GM23338 (cell line): ENCODE measurements at regions not wholly inside any gene's neighbourhood (a gene's known extent, or its start where the extent isn't known, plus 50 kb on each side); places are given as distances from the start of the nearest gene placed in this dataset.

Source experiments
- ATAC-seq: fragments of 200-7000 bp; cut with Tn5 transposase; 3 replicates; pipeline ENCODE4 v1.9.1; 2020
- DNase-seq: peaks from one replicate; pipeline ENCODE4 v3.0.0-alpha.2; 2015; ENCODE audit warnings: low spot score
- H2AFZ ChIP-seq: fragments of 200-600 bp; sonication (generic); 2 replicates; pipeline ENCODE4 v1.8.0; 2016; ENCODE audit warnings: antibody characterized with exemption, mild to moderate bottlenecking, moderate library complexity
- H3F3A ChIP-seq: fragments of 200-600 bp; sonication (generic); replicated peaks from 2 replicates; pipeline ENCODE4 v1.8.0; 2017; ENCODE audit warnings: antibody characterized with exemption, mixed run types, low read depth
- H3K27ac ChIP-seq: fragments of 200-600 bp; sonication (generic); 2 replicates; pipeline ENCODE4 v1.6.1; 2016; ENCODE audit warnings: low read depth
- H3K27me3 ChIP-seq: fragments of 200-600 bp; sonication (generic); 2 replicates; pipeline ENCODE4 v1.8.0; 2016; ENCODE audit warnings: mild to moderate bottlenecking, mixed run types, moderate library complexity; ENCODE audit not compliant: insufficient read depth
- H3K36me3 ChIP-seq: fragments of 200-600 bp; sonication (generic); 2 replicates; pipeline ENCODE4 v1.8.0; 2016; ENCODE audit warnings: mild to moderate bottlenecking; ENCODE audit not compliant: insufficient read depth
- H3K4me1 ChIP-seq: fragments of 200-600 bp; sonication (generic); 2 replicates; pipeline ENCODE4 v1.8.0; 2016; ENCODE audit warnings: mild to moderate bottlenecking, moderate library complexity; ENCODE audit not compliant: insufficient read depth
- H3K4me2 ChIP-seq: fragments of 200-600 bp; sonication (generic); 2 replicates; pipeline ENCODE4 v1.7.1; 2017; ENCODE audit warnings: mixed run types
- H3K4me3 ChIP-seq: fragments of 200-600 bp; sonication (generic); 2 replicates; pipeline ENCODE4 v1.6.1; 2016; ENCODE audit warnings: mixed run types
- H3K79me2 ChIP-seq: fragments of 200-600 bp; sonication (generic); replicated peaks from 2 replicates; pipeline ENCODE4 v1.8.0; 2017; ENCODE audit warnings: mild to moderate bottlenecking; ENCODE audit not compliant: insufficient read depth
- H3K9me2 ChIP-seq: fragments of 200-600 bp; sonication (generic); 2 replicates; pipeline ENCODE4 v1.8.0; 2017; ENCODE audit not compliant: insufficient read depth
- H4K20me1 ChIP-seq: fragments of 200-600 bp; sonication (generic); replicated peaks from 2 replicates; pipeline ENCODE4 v1.8.0; 2017; ENCODE audit warnings: mild to moderate bottlenecking; ENCODE audit not compliant: insufficient read depth
- H3K27ac Mint-ChIP-seq: 2 replicates; pipeline ENCODE4 v1.8.0; 2020; ENCODE audit warnings: inconsistent platforms, mild to moderate bottlenecking, moderate library complexity, mixed read lengths
- H3K27me3 Mint-ChIP-seq: 3 replicates; pipeline ENCODE4 v1.8.0; 2022; ENCODE audit warnings: low read depth, mild to moderate bottlenecking, moderate library complexity, mixed read lengths, inconsistent platforms; ENCODE audit not compliant: insufficient read depth, poor library complexity
- H3K36me3 Mint-ChIP-seq: 3 replicates; pipeline ENCODE4 v1.8.0; 2021; ENCODE audit warnings: low read depth, mild to moderate bottlenecking, inconsistent platforms, moderate library complexity, mixed read lengths
- H3K4me1 Mint-ChIP-seq: 3 replicates; pipeline ENCODE4 v1.8.0; 2020; ENCODE audit warnings: mild to moderate bottlenecking, inconsistent platforms, mixed read lengths
- H3K4me3 Mint-ChIP-seq: 3 replicates; pipeline ENCODE4 v1.8.0; 2021; ENCODE audit warnings: moderate library complexity, mild to moderate bottlenecking, inconsistent platforms, mixed read lengths
- H3K9me3 Mint-ChIP-seq: 3 replicates; pipeline ENCODE4 v1.8.0; 2020; ENCODE audit warnings: moderate library complexity, mild to moderate bottlenecking, inconsistent platforms, mixed read lengths
- CREB1 ChIP-seq: fragments of 250-450 bp; sonication (Bioruptor Pico); IDR thresholded peaks from 2 replicates; pipeline ENCODE4 v1.5.0; 2020; ENCODE audit warnings: low read depth, mild to moderate bottlenecking, moderate library complexity
- EZH2 ChIP-seq: fragments of 200-600 bp; sonication (generic); IDR thresholded peaks from one replicate; pipeline ENCODE4 v1.8.0; 2017; ENCODE audit warnings: antibody characterized with exemption, mild to moderate bottlenecking, low read depth; ENCODE audit not compliant: unreplicated experiment
- EZH2phosphoT487 ChIP-seq: fragments of 200-600 bp; sonication (generic); IDR thresholded peaks from one replicate; pipeline ENCODE4 v1.8.1; 2018; ENCODE audit warnings: antibody characterized with exemption; ENCODE audit not compliant: unreplicated experiment
- JUNB ChIP-seq: IDR thresholded peaks from one replicate; pipeline ENCODE4 v1.6.1; 2016; ENCODE audit warnings: antibody characterized with exemption; ENCODE audit not compliant: unreplicated experiment
- POLR2AphosphoS5 ChIP-seq: IDR thresholded peaks from 2 replicates; pipeline ENCODE4 v1.6.1; 2016; ENCODE audit warnings: antibody characterized with exemption, low read depth
- STAT1 ChIP-seq: IDR thresholded peaks from one replicate; pipeline ENCODE4 v1.6.1; 2016; ENCODE audit warnings: antibody characterized with exemption; ENCODE audit not compliant: unreplicated experiment
- ZNF114 ChIP-seq: fragments of 250-450 bp; sonication (Bioruptor Pico); IDR thresholded peaks from 2 replicates; pipeline ENCODE4 v1.5.0; 2020; ENCODE audit warnings: mild to moderate bottlenecking, moderate library complexity
- ZNF331 ChIP-seq: fragments of 250-450 bp; sonication (Bioruptor Pico); IDR thresholded peaks from 2 replicates; pipeline ENCODE4 v1.5.0; 2020; ENCODE audit warnings: low read depth, mild to moderate bottlenecking, moderate library complexity
- TF ChIP-seq, protein P1 (sequence below): IDR thresholded peaks from 2 replicates; pipeline ENCODE4 v1.6.1; 2016; ENCODE audit warnings: antibody characterized with exemption
- TF ChIP-seq, protein P2 (sequence below): IDR thresholded peaks from one replicate; pipeline ENCODE4 v1.6.1; 2018; ENCODE audit warnings: antibody characterized with exemption; ENCODE audit not compliant: unreplicated experiment
- TF ChIP-seq, protein P3 (sequence below): fragments of 250-450 bp; sonication (Bioruptor Pico); IDR thresholded peaks from 2 replicates; pipeline ENCODE4 v1.5.0; 2020; ENCODE audit warnings: mild to moderate bottlenecking, moderate library complexity

DNA sequence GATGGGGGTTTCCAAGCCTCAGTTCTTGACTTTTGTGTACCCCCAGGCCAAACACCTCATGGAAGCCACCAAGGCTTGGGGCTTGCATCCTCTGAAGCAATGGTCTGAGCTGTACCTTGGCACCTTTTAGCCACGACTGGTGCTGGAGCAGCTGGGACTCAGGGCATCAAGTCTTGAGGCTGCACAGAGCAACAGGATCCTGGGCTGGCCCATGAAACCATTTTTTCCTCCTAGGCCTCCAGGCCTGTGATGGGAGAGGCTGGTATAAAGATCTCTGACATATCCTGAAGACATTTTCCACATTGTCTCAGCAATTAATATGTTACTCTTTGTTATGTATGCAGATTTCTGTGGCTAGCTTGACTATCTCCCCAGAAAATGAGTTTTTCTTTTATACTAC, 269.1 kb upstream of the TBX18 start (continued):
- TF ChIP-seq JUNB (no peak), POLR2AphosphoS5 (no peak), EZH2phosphoT487 (no peak), EZH2 (no peak), ZNF114 (CRISPR knock-in tag) (no peak), ZNF331 (CRISPR knock-in tag) (no peak)
- TF ChIP-seq, protein P1, sequence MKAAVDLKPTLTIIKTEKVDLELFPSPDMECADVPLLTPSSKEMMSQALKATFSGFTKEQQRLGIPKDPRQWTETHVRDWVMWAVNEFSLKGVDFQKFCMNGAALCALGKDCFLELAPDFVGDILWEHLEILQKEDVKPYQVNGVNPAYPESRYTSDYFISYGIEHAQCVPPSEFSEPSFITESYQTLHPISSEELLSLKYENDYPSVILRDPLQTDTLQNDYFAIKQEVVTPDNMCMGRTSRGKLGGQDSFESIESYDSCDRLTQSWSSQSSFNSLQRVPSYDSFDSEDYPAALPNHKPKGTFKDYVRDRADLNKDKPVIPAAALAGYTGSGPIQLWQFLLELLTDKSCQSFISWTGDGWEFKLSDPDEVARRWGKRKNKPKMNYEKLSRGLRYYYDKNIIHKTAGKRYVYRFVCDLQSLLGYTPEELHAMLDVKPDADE, result no peak
- TF ChIP-seq, protein P2, sequence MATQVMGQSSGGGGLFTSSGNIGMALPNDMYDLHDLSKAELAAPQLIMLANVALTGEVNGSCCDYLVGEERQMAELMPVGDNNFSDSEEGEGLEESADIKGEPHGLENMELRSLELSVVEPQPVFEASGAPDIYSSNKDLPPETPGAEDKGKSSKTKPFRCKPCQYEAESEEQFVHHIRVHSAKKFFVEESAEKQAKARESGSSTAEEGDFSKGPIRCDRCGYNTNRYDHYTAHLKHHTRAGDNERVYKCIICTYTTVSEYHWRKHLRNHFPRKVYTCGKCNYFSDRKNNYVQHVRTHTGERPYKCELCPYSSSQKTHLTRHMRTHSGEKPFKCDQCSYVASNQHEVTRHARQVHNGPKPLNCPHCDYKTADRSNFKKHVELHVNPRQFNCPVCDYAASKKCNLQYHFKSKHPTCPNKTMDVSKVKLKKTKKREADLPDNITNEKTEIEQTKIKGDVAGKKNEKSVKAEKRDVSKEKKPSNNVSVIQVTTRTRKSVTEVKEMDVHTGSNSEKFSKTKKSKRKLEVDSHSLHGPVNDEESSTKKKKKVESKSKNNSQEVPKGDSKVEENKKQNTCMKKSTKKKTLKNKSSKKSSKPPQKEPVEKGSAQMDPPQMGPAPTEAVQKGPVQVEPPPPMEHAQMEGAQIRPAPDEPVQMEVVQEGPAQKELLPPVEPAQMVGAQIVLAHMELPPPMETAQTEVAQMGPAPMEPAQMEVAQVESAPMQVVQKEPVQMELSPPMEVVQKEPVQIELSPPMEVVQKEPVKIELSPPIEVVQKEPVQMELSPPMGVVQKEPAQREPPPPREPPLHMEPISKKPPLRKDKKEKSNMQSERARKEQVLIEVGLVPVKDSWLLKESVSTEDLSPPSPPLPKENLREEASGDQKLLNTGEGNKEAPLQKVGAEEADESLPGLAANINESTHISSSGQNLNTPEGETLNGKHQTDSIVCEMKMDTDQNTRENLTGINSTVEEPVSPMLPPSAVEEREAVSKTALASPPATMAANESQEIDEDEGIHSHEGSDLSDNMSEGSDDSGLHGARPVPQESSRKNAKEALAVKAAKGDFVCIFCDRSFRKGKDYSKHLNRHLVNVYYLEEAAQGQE, result no peak

DNA sequence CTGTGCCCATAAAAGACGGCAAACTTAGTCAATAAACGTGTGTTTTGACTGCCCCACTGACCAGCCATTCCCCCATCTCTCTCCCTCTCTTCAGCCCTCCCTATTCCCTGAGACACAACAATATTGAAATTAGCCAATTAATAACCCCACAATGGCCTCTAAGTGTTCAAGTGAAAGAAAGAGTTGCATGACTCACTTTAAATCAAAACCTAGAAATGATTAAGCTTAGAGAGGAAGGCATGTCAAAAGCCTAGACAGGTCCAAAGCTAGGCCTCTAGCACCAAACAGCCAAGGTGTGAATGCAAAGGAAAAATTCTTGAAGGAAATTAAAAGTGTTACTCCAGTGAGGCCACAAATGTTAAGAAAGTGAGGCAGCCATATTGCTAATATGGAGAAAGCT, 261.6 kb upstream of the TBX18 start:
- ATAC-seq (no peak), DNase-seq (no peak)
- Histone ChIP-seq H4K20me1 (no peaks in the 10 kb centered on the region), H3K36me3 (no peaks in the 10 kb centered on the region), H3K4me2 (no peak overlapping the region), H3K9me2 (peaks cover 4% of the 10 kb centered on the region; the same call in 1 of the 2 replicates), H3K27me3 (no peaks in the 10 kb centered on the region), H3K4me3 (no peak overlapping the region), H3K79me2 (no peaks in the 10 kb centered on the region), H3K4me1 (peaks cover 4% of the 10 kb centered on the region; the same call in 1 of the 2 replicates), H3F3A (no peaks in the 10 kb centered on the region), H2AFZ (no peak overlapping the region), H3K27ac (no peak overlapping the region)
- peaks cover 5% of the 10 kb centered on the region; the same call in 1 of the 3 replicates for H3K9me3 Mint-ChIP-seq
- H3K27ac Mint-ChIP-seq, result no peak overlapping the region
- H3K27me3 Mint-ChIP-seq, result peaks cover 2% of the 10 kb centered on the region
- peaks cover 6% of the 10 kb centered on the region; the same call in 1 of the 3 replicates for H3K36me3 Mint-ChIP-seq
- no peak overlapping the region for H3K4me3 Mint-ChIP-seq
- peaks cover 10% of the 10 kb centered on the region; the same call in 2 of the 3 replicates for H3K4me1 Mint-ChIP-seq
- TF ChIP-seq ZNF331 (CRISPR knock-in tag) (no peak), EZH2 (no peak), EZH2phosphoT487 (no peak), STAT1 (no peak), CREB1 (CRISPR knock-in tag) (no peak)
- TF ChIP-seq, protein P3, sequence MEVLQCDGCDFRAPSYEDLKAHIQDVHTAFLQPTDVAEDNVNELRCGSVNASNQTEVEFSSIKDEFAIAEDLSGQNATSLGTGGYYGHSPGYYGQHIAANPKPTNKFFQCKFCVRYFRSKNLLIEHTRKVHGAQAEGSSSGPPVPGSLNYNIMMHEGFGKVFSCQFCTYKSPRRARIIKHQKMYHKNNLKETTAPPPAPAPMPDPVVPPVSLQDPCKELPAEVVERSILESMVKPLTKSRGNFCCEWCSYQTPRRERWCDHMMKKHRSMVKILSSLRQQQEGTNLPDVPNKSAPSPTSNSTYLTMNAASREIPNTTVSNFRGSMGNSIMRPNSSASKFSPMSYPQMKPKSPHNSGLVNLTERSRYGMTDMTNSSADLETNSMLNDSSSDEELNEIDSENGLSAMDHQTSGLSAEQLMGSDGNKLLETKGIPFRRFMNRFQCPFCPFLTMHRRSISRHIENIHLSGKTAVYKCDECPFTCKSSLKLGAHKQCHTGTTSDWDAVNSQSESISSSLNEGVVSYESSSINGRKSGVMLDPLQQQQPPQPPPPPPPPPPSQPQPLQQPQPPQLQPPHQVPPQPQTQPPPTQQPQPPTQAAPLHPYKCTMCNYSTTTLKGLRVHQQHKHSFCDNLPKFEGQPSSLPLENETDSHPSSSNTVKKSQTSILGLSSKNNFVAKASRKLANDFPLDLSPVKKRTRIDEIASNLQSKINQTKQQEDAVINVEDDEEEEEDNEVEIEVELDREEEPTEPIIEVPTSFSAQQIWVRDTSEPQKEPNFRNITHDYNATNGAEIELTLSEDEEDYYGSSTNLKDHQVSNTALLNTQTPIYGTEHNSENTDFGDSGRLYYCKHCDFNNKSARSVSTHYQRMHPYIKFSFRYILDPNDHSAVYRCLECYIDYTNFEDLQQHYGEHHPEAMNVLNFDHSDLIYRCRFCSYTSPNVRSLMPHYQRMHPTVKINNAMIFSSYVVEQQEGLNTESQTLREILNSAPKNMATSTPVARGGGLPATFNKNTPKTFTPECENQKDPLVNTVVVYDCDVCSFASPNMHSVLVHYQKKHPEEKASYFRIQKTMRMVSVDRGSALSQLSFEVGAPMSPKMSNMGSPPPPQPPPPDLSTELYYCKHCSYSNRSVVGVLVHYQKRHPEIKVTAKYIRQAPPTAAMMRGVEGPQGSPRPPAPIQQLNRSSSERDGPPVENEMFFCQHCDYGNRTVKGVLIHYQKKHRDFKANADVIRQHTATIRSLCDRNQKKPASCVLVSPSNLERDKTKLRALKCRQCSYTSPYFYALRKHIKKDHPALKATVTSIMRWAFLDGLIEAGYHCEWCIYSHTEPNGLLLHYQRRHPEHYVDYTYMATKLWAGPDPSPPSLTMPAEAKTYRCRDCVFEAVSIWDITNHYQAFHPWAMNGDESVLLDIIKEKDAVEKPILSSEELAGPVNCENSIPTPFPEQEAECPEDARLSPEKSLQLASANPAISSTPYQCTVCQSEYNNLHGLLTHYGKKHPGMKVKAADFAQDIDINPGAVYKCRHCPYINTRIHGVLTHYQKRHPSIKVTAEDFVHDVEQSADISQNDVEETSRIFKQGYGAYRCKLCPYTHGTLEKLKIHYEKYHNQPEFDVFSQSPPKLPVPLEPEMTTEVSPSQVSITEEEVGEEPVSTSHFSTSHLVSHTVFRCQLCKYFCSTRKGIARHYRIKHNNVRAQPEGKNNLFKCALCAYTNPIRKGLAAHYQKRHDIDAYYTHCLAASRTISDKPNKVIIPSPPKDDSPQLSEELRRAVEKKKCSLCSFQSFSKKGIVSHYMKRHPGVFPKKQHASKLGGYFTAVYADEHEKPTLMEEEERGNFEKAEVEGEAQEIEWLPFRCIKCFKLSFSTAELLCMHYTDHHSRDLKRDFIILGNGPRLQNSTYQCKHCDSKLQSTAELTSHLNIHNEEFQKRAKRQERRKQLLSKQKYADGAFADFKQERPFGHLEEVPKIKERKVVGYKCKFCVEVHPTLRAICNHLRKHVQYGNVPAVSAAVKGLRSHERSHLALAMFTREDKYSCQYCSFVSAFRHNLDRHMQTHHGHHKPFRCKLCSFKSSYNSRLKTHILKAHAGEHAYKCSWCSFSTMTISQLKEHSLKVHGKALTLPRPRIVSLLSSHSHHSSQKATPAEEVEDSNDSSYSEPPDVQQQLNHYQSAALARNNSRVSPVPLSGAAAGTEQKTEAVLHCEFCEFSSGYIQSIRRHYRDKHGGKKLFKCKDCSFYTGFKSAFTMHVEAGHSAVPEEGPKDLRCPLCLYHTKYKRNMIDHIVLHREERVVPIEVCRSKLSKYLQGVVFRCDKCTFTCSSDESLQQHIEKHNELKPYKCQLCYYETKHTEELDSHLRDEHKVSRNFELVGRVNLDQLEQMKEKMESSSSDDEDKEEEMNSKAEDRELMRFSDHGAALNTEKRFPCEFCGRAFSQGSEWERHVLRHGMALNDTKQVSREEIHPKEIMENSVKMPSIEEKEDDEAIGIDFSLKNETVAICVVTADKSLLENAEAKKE (CRISPR knock-in tag), result no peak
- TF ChIP-seq, protein P1, result no peak
